Left lung (tissue), 4 donors: ENCODE measurements at regions not wholly inside any gene's neighbourhood (a gene's known extent, or its start where the extent isn't known, plus 50 kb on each side); places are given as distances from the start of the nearest gene placed in this dataset.

Source experiments
- ATAC-seq: fragments of 200-7000 bp; cut with Tn5 transposase; one replicate; pipeline ENCODE4 v1.9.1; 2020; ENCODE audit warnings: moderate library complexity
- DNase-seq, 4 donors: peaks; one replicate each; pipeline ENCODE4 v3.0.0-alpha.2; 2013 to 2020
- H3K27ac ChIP-seq, 2 donors: fragments of 200-600 bp; sonication (generic) in 1 of 2; one replicate each; pipeline versions ENCODE4 v1.5.0 to v1.8.0; 2020 to 2021
- H3K27me3 ChIP-seq, 2 donors: fragments of 200-600 bp; sonication (generic) in 1 of 2; one replicate each; pipeline versions ENCODE4 v1.5.0 to v1.8.0; 2020 to 2021
- H3K36me3 ChIP-seq, 2 donors: fragments of 200-600 bp; sonication (generic) in 1 of 2; one replicate each; pipeline versions ENCODE4 v1.5.0 to v1.8.0; 2020 to 2021
- H3K4me1 ChIP-seq, 2 donors: fragments of 200-600 bp; one replicate each; pipeline ENCODE4 v1.8.0; 2021
- H3K4me3 ChIP-seq, 2 donors: fragments of 200-600 bp; sonication (generic) in 1 of 2; one replicate each; pipeline versions ENCODE4 v1.5.0 to v1.8.0; 2020 to 2021; ENCODE audit warnings: mild to moderate bottlenecking in 1 of 2
- H3K9me3 ChIP-seq, 2 donors: fragments of 200-600 bp; sonication (generic) in 1 of 2; one replicate each; pipeline versions ENCODE4 v1.5.0 to v1.8.0; 2020 to 2021
- CTCF ChIP-seq, 2 donors: fragments of 200-600 bp; sonication (generic) in 1 of 2; IDR thresholded peaks; one replicate each; pipeline versions ENCODE4 v1.5.0 to v1.8.0; 2021; ENCODE audit warnings: antibody characterized with exemption in 2 of 2
- intact Hi-C, 2 donors: fragments of 100-400 bp; cut with DNase I; formaldehyde crosslinking; loops; one replicate each; pipeline versions ENCODE4 v1.11.2 to v1.14.2; 2022
- donor health status: DM: no; HTN: yes; CAD: no.
- donor health status: DM: no; HTN: no; CAD: no.

- intact Hi-C loops: no loop called here
- H3K4me3 ChIP-seq: no peak overlapping the region
- no peaks in the 10 kb centered on the region for H3K27me3 ChIP-seq
- no peaks in the 10 kb centered on the region for H3K36me3 ChIP-seq
- ATAC-seq: no peak
- H3K4me1 ChIP-seq: no peaks in the 10 kb centered on the region
- no peak for DNase-seq
- no peak for TF ChIP-seq CTCF (IDR thresholded peaks at IDR 0.05)
- no peaks in the 10 kb centered on the region for H3K9me3 ChIP-seq
- H3K27ac ChIP-seq: no peak overlapping the region
Observed at GRCh38 chr3:107947203-107947602, 143.6 kb downstream of the CD47 start.

DNA sequence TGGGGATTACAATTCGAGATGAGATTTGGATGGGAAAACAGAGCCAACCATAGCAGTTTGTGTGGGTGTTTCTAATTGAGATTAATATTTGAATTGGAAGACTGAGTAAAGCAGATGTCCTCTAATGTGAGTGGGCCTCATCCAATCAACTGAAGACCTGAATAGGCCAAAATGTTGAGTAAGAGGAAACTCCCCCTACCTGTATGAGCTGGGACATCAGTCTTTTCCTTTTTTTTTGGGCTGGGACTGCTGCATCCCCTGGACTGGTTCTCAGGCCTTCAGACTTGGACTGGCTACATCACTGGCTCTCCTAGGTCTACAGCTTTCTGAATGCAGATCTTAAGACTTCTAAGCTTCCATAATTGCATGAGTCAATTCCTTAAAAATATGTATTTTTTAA lies 144.1 kb downstream of the CD47 start:
- no peak overlapping the region for H3K27ac ChIP-seq
- no peak for TF ChIP-seq CTCF (IDR thresholded peaks at IDR 0.05)
- no peaks in the 10 kb centered on the region for H3K9me3 ChIP-seq
- no peaks in the 10 kb centered on the region for H3K4me1 ChIP-seq
- ATAC-seq: no peak
- H3K36me3 ChIP-seq: no peaks in the 10 kb centered on the region
- no peaks in the 10 kb centered on the region for H3K27me3 ChIP-seq
- DNase-seq: no peak
- intact Hi-C loops: no loop called here
- H3K4me3 ChIP-seq: no peak overlapping the region

- H3K27ac ChIP-seq: no peak overlapping the region
- H3K9me3 ChIP-seq: no peaks in the 10 kb centered on the region
- no peaks in the 10 kb centered on the region for H3K4me1 ChIP-seq
- ATAC-seq: no peak
- intact Hi-C loops: no loop called here
- no peak for DNase-seq
- no peaks in the 10 kb centered on the region for H3K36me3 ChIP-seq
- TF ChIP-seq CTCF (IDR thresholded peaks at IDR 0.05): no peak
- no peaks in the 10 kb centered on the region for H3K27me3 ChIP-seq
- H3K4me3 ChIP-seq: no peak overlapping the region
Observed at GRCh38 chr3:107945417-107946094, 145.3 kb downstream of the CD47 start.

DNA sequence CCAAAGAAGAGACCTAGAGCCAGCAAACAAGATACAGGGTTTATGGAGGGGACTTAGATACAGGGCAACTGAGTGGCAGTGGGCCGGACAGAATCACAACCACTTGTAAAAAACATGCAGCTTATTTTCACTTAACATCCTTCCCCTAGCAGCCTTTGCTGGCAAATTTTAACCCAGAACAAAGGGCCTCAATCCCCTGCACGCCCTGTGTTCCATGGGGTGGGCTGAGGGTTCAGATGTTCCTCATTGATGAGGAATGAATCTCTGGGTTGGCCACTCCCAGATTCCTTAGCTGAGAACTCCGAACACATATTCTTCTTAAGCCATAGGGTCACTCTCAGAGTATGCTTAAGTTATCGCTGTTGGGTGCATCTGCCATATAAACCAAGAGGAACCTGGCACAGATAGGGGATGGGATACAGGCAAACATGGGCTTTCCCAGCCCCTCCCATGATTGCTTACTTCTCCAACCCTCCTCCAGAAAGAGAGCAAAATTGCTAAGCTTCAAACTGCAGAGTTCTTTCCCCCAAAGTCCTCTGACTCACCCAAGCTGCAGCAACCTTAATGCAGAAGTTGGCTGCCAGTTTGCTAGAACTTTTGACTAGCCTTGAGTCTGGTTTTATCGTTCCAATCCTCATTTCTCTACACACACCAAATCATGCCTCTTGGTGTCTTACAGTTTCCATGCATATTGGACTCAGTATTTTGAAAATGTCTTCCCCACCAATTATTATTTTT lies 146.9 kb downstream of the CD47 start:
- H3K27ac ChIP-seq: no peak overlapping the region
- intact Hi-C loops: no loop called here
- no peaks in the 10 kb centered on the region for H3K36me3 ChIP-seq
- H3K4me3 ChIP-seq: no peak overlapping the region
- no peak for TF ChIP-seq CTCF (IDR thresholded peaks at IDR 0.05)
- ATAC-seq (peak; percentile 52), DNase-seq (no peak)
- H3K9me3 ChIP-seq: no peaks in the 10 kb centered on the region
- no peaks in the 10 kb centered on the region for H3K27me3 ChIP-seq
- H3K4me1 ChIP-seq: no peaks in the 10 kb centered on the region

GRCh38 chr3:107942951-107943749 lies 147.7 kb downstream of the CD47 start:
- Histone ChIP-seq H3K4me1 (no peaks in the 10 kb centered on the region), H3K4me3 (no peak overlapping the region), H3K36me3 (no peaks in the 10 kb centered on the region), H3K27ac (no peak overlapping the region), H3K9me3 (no peaks in the 10 kb centered on the region), H3K27me3 (no peaks in the 10 kb centered on the region)
- ATAC-seq: no peak
- TF ChIP-seq CTCF (IDR thresholded peaks at IDR 0.05): no peak
- intact Hi-C loops: no loop called here
- DNase-seq: no peak
